NCI-H345 (cell line): ENCODE measurements at regions not wholly inside any gene's neighbourhood (a gene's known extent, or its start where the extent isn't known, plus 50 kb on each side); places are given as distances from the start of the nearest gene placed in this dataset.

ENCODE experiments used
- DNase-seq: peaks from one replicate; lab custom pipeline; 2025; lab: John Stamatoyannopoulos, UW

- no peak for DNase-seq
Measured at GRCh38 chr5:133708331-133708850, 96.0 kb upstream of the FSTL4 start.

- no peak for DNase-seq
Measured at GRCh38 chr5:133707629-133708028, 95.3 kb upstream of the FSTL4 start.

GRCh38 chr5:133706506-133707430, 94.4 kb upstream of the FSTL4 start:
- DNase-seq, result no peak

GRCh38 chr5:133705331-133705730, 93.0 kb upstream of the FSTL4 start:
- DNase-seq, result no peak

DNA sequence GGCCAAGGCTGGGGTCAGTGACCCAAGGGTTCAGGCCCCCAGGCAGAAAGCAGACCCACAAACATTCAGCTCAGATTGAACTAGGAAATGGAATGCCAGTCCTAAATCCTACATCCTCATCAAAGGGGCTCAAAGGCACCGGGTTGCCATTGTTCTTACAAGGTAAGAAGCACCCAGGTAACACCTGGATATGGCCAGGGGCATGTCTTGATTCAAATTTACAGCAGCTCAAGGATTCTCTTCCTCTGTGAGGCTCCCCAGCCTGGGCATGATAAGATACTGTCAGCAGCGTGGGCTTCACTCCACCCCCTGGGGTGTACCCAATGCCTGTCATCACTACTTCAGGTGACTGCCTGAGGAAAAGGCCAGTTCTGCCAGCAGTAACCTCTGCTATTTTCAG, 92.1 kb upstream of the FSTL4 start:
- DNase-seq, result no peak

DNA sequence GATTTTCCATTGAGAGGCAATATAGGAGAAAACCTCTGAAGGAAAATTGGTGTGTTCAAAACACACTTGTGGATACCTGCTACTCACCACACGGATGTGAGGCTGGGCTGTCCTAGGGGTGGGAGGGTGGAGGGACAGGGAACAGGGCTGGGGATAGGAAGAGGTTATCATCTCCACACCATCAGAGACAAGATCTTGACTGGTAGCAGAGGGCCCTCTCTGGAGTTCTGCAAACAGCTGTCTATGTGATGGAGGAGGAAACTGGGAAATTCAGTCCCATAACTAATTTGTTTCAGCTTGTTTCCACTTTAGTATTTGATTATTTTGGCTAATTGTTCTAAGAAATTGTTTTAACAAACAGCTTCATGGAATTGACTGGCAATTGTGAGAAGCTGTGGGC, 91.6 kb upstream of the FSTL4 start:
- no peak for DNase-seq

DNA sequence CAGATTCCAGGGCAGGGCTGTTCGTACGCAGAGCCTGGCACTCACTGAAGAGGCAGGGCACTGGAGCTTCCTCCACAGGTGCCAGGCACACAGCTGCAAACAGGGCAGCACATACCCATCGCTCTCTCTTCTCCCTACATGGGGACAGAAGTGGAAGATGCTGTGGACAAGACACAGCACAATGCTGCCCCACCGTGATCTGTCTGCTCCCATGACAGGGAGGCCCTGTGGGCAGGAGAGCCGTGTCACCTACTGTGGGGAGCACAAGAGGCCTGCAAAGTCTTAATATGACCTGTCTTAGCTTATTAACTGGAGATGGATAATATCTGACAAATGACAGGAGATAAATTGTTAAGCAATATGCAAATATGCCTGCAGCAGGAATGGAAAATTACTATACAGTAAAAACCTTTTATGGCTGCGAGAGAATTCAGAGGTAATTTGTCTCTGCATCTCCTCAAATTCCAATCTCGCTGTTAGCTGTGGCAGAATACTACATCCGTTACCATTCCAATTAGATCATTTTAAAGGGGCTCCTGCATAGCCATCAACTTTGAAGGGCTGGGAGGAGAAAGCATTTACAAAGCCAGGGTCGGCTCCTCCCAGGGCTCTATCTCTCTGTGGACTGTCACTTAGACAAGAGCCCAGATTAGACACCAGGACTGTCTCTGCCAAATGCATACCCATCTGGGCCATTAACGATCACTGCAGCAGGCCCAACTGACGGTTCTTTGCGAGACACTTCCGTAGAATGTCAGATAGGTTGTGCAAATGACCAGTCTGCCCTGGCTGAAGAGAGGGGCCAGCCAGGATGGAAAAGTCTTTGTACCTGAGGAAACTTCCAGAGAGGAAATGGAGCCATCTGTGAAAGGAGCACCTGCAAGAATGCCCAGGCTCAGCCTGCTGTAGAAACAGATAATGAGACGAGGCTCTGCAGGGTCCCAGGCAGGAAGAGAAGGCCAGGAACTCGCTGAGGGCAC, 90.7 kb upstream of the FSTL4 start:
- DNase-seq, result no peak

GRCh38 chr5:133701871-133702270, 89.5 kb upstream of the FSTL4 start:
- DNase-seq, result no peak

- no peak for DNase-seq
Measured at GRCh38 chr5:133700251-133700650, 87.9 kb upstream of the FSTL4 start.

DNA sequence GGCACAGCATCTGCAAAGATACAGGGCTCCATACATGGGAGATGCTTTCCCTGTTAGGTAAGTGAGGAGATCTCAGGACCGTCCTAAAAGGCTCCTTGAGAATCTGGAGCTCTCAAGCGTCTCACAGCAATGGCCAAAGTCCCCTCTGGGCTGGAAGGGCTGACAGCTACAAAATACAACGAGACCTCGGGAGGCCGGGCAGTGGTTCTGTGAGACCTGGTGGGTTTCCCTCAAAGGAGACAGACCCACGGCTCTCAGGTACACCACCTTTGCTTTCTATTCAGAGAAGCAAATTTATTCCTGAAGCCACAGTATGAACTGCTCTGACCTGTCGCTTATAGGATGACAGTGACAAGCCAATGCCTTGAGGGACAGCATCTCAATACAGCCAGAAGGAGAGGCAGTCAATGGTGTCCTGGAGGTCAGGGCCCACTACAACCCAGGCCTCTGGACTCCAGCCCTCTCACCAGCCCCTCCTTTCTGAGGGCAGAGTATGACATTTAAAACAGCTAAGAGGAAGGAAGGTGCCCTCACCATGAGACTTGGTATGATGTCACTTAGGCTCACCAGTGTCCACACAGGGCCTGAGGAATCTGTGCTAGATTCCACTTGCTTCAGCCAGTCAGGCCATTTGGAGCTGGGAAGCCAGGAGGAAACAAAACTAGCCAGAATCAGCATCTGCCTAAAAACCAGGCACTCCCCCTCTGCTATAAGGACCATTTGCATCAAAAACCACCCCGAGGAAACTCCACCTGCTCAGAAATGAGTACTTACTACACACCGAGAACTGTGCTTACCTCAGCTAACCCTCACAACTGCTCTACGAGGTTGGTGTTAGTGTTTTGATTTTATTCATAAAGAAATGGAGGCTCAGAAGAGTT, 86.5 kb upstream of the FSTL4 start:
- DNase-seq, result no peak

GRCh38 chr5:133698259-133698554, 85.9 kb upstream of the FSTL4 start:
- DNase-seq, result no peak

- no peak for DNase-seq
Measured at GRCh38 chr5:133697536-133698258, 85.4 kb upstream of the FSTL4 start.

DNA sequence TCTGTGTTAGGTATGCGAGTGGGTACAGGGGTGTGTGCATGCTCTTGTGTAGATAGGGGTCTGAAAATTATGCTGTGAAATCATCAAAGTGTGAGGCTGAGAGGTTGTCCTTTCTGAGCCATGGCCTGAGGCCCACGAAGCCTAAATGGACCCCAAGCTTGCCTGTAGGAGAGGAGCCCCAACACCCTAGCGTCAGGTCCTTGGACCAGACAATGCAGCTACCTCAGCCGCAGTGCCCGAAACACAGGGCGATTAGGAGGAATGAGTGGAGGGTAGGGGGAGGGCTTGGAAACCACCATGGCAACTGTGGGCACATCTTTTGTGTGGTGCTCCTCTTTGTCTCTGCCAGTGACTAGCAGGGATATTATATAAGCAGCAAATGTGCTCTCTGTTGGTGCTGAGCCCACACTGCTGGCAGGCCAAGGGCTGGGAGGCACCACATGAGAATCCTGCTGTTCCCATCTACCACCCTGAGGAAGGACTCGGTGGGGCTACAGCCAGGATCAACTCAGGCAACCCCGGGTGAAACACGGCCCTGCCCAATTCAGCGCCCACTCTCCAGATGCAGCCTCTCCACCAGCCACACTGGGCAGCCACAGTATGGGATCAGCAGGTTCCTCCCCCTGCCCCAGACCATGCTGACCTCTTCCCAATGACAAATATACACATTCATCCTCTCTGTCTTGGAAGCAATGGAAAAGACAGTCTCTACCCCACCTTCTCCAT, 84.6 kb upstream of the FSTL4 start:
- DNase-seq, result no peak

DNA sequence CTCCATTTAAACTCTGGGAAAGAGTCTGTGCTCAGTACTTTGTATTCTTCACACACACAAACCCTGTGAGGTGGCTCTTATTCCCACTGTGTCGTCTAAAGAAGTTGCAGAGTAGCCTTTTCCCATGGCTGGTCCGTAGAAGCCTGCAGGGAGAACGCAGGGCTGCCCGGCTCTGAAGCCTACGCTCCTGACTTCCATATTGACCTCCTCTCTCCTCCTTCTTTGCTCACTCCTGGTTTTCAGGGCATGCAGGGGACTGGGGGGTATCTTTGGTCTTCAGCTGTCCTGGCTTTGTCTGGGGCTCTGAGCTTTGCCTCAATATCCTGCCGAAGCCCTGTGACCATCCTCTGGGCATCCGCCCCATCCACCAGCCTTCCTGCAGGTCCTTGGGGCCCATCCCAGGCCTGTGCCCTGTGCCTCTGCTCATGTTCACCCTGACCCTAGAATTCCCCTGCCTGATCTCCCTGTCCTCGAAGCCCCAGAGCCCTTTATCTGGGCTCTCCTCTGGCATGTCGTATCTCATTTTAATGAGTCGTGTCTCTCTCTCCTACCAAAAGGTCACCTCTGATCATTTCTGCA, 83.8 kb upstream of the FSTL4 start:
- DNase-seq, result no peak

GRCh38 chr5:133694181-133694831, 82.0 kb upstream of the FSTL4 start:
- DNase-seq, result no peak

DNA sequence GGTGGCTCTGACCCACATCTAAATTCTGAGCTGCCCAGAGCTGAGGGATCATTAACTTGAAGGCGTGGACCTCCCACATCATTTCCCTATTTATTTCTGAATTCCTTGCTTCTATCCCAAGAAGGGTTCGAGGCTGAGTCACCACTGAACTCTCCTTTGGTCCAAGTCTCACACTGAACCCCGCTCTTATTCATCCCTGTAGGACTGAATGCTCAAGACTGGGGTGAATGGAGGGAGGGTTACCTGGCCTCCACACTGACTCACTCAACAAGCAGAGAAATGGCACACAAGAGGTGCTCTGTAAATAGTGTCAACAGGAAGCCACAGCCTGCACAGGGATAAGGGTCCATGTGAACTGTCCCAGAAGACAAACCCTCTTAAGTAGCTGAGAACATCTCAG, 79.1 kb upstream of the FSTL4 start:
- DNase-seq, result no peak

DNA sequence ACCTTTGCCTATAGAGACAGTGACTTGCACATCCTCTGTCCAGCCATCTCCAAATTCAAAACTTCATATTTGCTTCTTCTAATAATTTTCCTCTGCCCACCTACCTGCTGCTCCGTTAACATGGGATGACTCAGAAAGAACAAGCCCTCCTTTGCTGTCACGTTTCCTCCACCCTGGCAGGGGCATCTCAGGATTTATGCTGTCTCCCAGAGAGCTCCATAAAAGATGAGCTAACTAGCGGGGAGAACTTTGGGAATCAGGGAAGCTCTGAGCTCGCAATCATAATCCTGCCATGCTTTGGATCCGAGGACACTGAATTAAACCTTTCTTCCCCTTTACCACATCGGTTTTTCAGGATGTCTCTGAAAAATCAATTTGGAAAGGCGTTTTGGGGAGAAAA, 78.4 kb upstream of the FSTL4 start:
- no peak for DNase-seq

GRCh38 chr5:133688391-133688790, 76.0 kb upstream of the FSTL4 start:
- DNase-seq, result no peak

- DNase-seq, result no peak
Measured at GRCh38 chr5:133687212-133688061, 75.1 kb upstream of the FSTL4 start.
